Astrocyte of the cerebellum (primary cell): ENCODE measurements at regions not wholly inside any gene's neighbourhood (a gene's known extent, or its start where the extent isn't known, plus 50 kb on each side); places are given as distances from the start of the nearest gene placed in this dataset.
A peak's percentile ranks its signal among the peaks of the same experiment; 100 is the strongest.
"Not testable (repeated sequence)": the region's sequence is repeated elsewhere in the genome, so short reads cannot be mapped to it uniquely, and the experiment has no call there.

Experiments used
- DNase-seq: peaks from one replicate; pipeline ENCODE4 v3.0.0-alpha.2; 2011; ENCODE audit warnings: low read depth
- H3K4me3 ChIP-seq: 2 replicates; pipeline ENCODE4 v1.5.1; 2011; ENCODE audit warnings: mild to moderate bottlenecking, low read depth, low read length, moderate library complexity
- CTCF ChIP-seq: IDR thresholded peaks from 2 replicates; pipeline ENCODE4 v1.5.1; 2012; ENCODE audit warnings: low read length, low read depth, moderate library complexity, mild to moderate bottlenecking; ENCODE audit errors: missing control alignments
- in situ Hi-C: cut with HindIII; loops from 2 replicates; pipeline ENCODE4 v1.10.0; 2017; ENCODE audit warnings: low sequenced_read_pairs

- no peak for TF ChIP-seq CTCF
- in situ Hi-C loops: no loop called here
- no peak overlapping the region for H3K4me3 ChIP-seq
- DNase-seq: peak; percentile 93
Observed at GRCh38 chr7:68706291-68706690, 892.0 kb upstream of the AUTS2 start.

GRCh38 chr7:68707159-68707558 lies 891.1 kb upstream of the AUTS2 start:
- no peak overlapping the region for H3K4me3 ChIP-seq
- DNase-seq: no peak
- in situ Hi-C loops: no loop called here
- TF ChIP-seq CTCF: no peak

- no peak overlapping the region for H3K4me3 ChIP-seq
- no peak for DNase-seq
- no peak for TF ChIP-seq CTCF
- in situ Hi-C loops: no loop called here
Observed at GRCh38 chr7:68707958-68708357, 890.3 kb upstream of the AUTS2 start.

GRCh38 chr7:68712956-68713495 lies 885.2 kb upstream of the AUTS2 start:
- in situ Hi-C loops: no loop called here
- no peak for TF ChIP-seq CTCF
- no peak overlapping the region for H3K4me3 ChIP-seq
- no peak for DNase-seq

- DNase-seq, in situ Hi-C loops, H3K4me3 ChIP-seq: not testable (repeated sequence)
Observed at GRCh38 chr7:68714135-68714534, 884.1 kb upstream of the AUTS2 start.

GRCh38 chr7:68715907-68716306 lies 882.4 kb upstream of the AUTS2 start:
- in situ Hi-C loops: no loop called here
- DNase-seq: no peak
- no peak for TF ChIP-seq CTCF
- no peak overlapping the region for H3K4me3 ChIP-seq

- no peak for TF ChIP-seq CTCF
- H3K4me3 ChIP-seq: no peak overlapping the region
- no peak for DNase-seq
- in situ Hi-C loops: no loop called here
Observed at GRCh38 chr7:68717176-68717575, 881.1 kb upstream of the AUTS2 start.
